ENCODE measurements at regions not wholly inside any gene's neighbourhood (a gene's known extent, or its start where the extent isn't known, plus 50 kb on each side); places are given as distances from the start of the nearest gene placed in this dataset.

- TF ChIP-seq, protein P1, sequence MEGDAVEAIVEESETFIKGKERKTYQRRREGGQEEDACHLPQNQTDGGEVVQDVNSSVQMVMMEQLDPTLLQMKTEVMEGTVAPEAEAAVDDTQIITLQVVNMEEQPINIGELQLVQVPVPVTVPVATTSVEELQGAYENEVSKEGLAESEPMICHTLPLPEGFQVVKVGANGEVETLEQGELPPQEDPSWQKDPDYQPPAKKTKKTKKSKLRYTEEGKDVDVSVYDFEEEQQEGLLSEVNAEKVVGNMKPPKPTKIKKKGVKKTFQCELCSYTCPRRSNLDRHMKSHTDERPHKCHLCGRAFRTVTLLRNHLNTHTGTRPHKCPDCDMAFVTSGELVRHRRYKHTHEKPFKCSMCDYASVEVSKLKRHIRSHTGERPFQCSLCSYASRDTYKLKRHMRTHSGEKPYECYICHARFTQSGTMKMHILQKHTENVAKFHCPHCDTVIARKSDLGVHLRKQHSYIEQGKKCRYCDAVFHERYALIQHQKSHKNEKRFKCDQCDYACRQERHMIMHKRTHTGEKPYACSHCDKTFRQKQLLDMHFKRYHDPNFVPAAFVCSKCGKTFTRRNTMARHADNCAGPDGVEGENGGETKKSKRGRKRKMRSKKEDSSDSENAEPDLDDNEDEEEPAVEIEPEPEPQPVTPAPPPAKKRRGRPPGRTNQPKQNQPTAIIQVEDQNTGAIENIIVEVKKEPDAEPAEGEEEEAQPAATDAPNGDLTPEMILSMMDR (IDR thresholded peaks at IDR 0.05) = no peak
- intact Hi-C loops (cut with DNase I; ENCODE audit: low total_unique reads) = no loop called here
- no peak for DNase-seq
Measured at GRCh38 chr5:163943546-163943945, 438.1 kb downstream of the MAT2B start.

GRCh38 chr5:163944738-163945137 lies 439.3 kb downstream of the MAT2B start:
- Histone ChIP-seq H3K4me1 (no peaks in the 10 kb centered on the region), H3K9me3 (no peaks in the 10 kb centered on the region)

More at GRCh38 chr5:163943546-163943945, 438.1 kb downstream of the MAT2B start:
- H3K27me3 ChIP-seq = no peaks in the 10 kb centered on the region
- no peaks in the 10 kb centered on the region for H3K9me3 ChIP-seq
- H3K4me1 ChIP-seq = no peaks in the 10 kb centered on the region
- no peak overlapping the region for H3K4me3 ChIP-seq
- H3K27ac ChIP-seq = no peak overlapping the region
- no peaks in the 10 kb centered on the region for H3K36me3 ChIP-seq

DNA sequence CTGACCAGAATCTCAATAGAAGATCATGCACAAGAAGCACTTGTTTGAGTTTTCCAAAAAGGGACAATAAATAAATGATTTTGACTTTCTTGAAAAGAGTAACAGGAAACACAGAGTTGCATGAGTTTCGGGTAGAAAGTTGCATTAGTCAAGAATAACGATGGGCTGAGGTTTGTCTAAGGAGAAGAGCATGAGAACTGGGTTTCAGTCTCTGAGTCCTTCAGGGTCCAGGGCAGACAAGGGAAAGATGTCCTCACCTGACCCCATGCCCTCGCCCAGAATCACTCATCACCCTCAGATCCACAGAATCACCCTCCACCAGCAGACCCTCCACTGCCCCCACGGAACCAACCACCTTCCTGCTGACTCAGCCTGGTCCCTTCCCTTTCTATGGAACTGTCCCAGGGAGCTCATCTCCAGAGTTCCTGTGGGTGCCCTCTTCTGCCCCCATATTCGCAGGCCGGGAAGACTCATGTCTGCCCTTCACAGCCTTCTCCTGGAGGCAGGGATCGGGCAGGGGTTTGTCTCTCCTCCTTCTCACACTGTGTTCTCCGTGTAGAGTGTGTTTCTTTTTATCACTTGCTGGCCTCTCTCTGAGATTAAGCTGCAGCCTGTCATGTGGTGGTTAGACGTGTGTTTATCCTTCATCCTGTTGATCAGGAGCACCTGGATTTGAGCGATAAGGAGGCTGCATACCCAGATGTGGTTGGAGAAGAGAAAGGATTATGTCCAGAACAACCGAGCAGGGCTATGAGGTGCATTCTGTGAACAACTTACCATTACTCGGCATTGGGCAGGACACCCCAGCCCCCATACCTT lies 442.6 kb downstream of the MAT2B start:
- Histone ChIP-seq H3K27ac (no peak overlapping the region), H3K27me3 (no peaks in the 10 kb centered on the region), H3K4me3 (no peak overlapping the region), H3K4me1 (no peaks in the 10 kb centered on the region), H3K36me3 (no peaks in the 10 kb centered on the region), H3K9me3 (no peaks in the 10 kb centered on the region)
- TF ChIP-seq, protein P1 (IDR thresholded peaks at IDR 0.05) = no peak
- DNase-seq = no peak
- intact Hi-C loops (cut with DNase I; ENCODE audit: low total_unique reads) = no loop called here

More at GRCh38 chr5:163944738-163945137, 439.3 kb downstream of the MAT2B start:
- DNase-seq = no peak
- Histone ChIP-seq H3K4me3 (no peak overlapping the region), H3K27me3 (no peaks in the 10 kb centered on the region), H3K27ac (no peak overlapping the region), H3K36me3 (no peaks in the 10 kb centered on the region)
- TF ChIP-seq, protein P1 (IDR thresholded peaks at IDR 0.05) = no peak
- intact Hi-C loops (cut with DNase I; ENCODE audit: low total_unique reads) = no loop called here

GRCh38 chr5:163950248-163950647 lies 444.8 kb downstream of the MAT2B start:
- Histone ChIP-seq H3K27me3 (no peaks in the 10 kb centered on the region), H3K27ac (no peak overlapping the region), H3K9me3 (no peaks in the 10 kb centered on the region), H3K4me3 (no peak overlapping the region), H3K4me1 (no peaks in the 10 kb centered on the region), H3K36me3 (no peaks in the 10 kb centered on the region)
- intact Hi-C loops (cut with DNase I; ENCODE audit: low total_unique reads) = no loop called here
- no peak for DNase-seq
- TF ChIP-seq, protein P1 (IDR thresholded peaks at IDR 0.05) = no peak

- Histone ChIP-seq H3K4me1 (no peaks in the 10 kb centered on the region), H3K36me3 (no peaks in the 10 kb centered on the region), H3K9me3 (no peaks in the 10 kb centered on the region), H3K27ac (no peak overlapping the region), H3K4me3 (no peak overlapping the region), H3K27me3 (no peaks in the 10 kb centered on the region)
- intact Hi-C loops (cut with DNase I; ENCODE audit: low total_unique reads) = no loop called here
- DNase-seq = no peak
- TF ChIP-seq, protein P1 (IDR thresholded peaks at IDR 0.05) = no peak
Measured at GRCh38 chr5:163951069-163951468, 445.6 kb downstream of the MAT2B start.

Measured in tibial artery (tissue), 4 donors.